DND-41 (cell line): ENCODE measurements at regions not wholly inside any gene's neighbourhood (a gene's known extent, or its start where the extent isn't known, plus 50 kb on each side); places are given as distances from the start of the nearest gene placed in this dataset.

ENCODE experiments used
- EZH2 ChIP-seq: IDR thresholded peaks from 3 replicates; pipeline ENCODE4 v1.6.1; 2012; ENCODE audit warnings: borderline replicate concordance, low read depth, mild to moderate bottlenecking, moderate library complexity, low read length, inconsistent platforms; ENCODE audit not compliant: severe bottlenecking
- TF ChIP-seq, protein P1 (sequence below): IDR thresholded peaks from 2 replicates; pipeline ENCODE4 v1.5.1; 2012; ENCODE audit warnings: borderline replicate concordance, low read length, moderate library complexity, mild to moderate bottlenecking; ENCODE audit not compliant: poor library complexity, severe bottlenecking; ENCODE audit errors: extremely low read depth

- no peak for TF ChIP-seq EZH2
- TF ChIP-seq, protein P1, sequence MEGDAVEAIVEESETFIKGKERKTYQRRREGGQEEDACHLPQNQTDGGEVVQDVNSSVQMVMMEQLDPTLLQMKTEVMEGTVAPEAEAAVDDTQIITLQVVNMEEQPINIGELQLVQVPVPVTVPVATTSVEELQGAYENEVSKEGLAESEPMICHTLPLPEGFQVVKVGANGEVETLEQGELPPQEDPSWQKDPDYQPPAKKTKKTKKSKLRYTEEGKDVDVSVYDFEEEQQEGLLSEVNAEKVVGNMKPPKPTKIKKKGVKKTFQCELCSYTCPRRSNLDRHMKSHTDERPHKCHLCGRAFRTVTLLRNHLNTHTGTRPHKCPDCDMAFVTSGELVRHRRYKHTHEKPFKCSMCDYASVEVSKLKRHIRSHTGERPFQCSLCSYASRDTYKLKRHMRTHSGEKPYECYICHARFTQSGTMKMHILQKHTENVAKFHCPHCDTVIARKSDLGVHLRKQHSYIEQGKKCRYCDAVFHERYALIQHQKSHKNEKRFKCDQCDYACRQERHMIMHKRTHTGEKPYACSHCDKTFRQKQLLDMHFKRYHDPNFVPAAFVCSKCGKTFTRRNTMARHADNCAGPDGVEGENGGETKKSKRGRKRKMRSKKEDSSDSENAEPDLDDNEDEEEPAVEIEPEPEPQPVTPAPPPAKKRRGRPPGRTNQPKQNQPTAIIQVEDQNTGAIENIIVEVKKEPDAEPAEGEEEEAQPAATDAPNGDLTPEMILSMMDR: no peak
Measured at GRCh38 chr1:58925247-58925646, 141.4 kb upstream of the JUN start.
